ENCODE measurements at regions not wholly inside any gene's neighbourhood (a gene's known extent, or its start where the extent isn't known, plus 50 kb on each side); places are given as distances from the start of the nearest gene placed in this dataset.
"Not testable (repeated sequence)": the region's sequence is repeated elsewhere in the genome, so short reads cannot be mapped to it uniquely, and the experiment has no call there.

- in situ Hi-C loops (cut with MboI; ENCODE audit: low sequenced_read_pairs), result no loop called here
- Histone ChIP-seq H3K27me3 (ENCODE audit: low read depth) (no peaks in the 10 kb centered on the region), H3K4me3 (no peak overlapping the region), H3K9me3 (no peaks in the 10 kb centered on the region; the same call in 1 of the 2 replicates), H3K4me1 (no peaks in the 10 kb centered on the region), H3K36me3 (replicated peaks) (no peaks in the 10 kb centered on the region)
- no peak for DNase-seq (ENCODE audit: low spot score in 2 of 2)
Measured at GRCh38 chr18:73119574-73119973, 251.8 kb upstream of the NETO1 start.

- no peak for DNase-seq (ENCODE audit: low spot score in 2 of 2)
- Histone ChIP-seq H3K9me3 (no peaks in the 10 kb centered on the region; the same call in 1 of the 2 replicates), H3K4me3 (no peak overlapping the region), H3K36me3 (replicated peaks) (no peaks in the 10 kb centered on the region), H3K27me3 (ENCODE audit: low read depth) (no peaks in the 10 kb centered on the region), H3K4me1 (no peaks in the 10 kb centered on the region)
- in situ Hi-C loops (cut with MboI; ENCODE audit: low sequenced_read_pairs), result no loop called here
Measured at GRCh38 chr18:73118121-73118816, 250.5 kb upstream of the NETO1 start.

GRCh38 chr18:73110307-73110706, 242.5 kb upstream of the NETO1 start:
- Histone ChIP-seq H3K27me3 (ENCODE audit: low read depth) (no peaks in the 10 kb centered on the region), H3K36me3 (replicated peaks) (no peaks in the 10 kb centered on the region), H3K9me3 (no peaks in the 10 kb centered on the region), H3K4me1 (no peaks in the 10 kb centered on the region), H3K4me3 (no peak overlapping the region)
- no peak for DNase-seq (ENCODE audit: low spot score in 2 of 2)
- in situ Hi-C loops (cut with MboI; ENCODE audit: low sequenced_read_pairs), result no loop called here

GRCh38 chr18:73101977-73102376, 234.2 kb upstream of the NETO1 start:
- DNase-seq (ENCODE audit: low spot score in 2 of 2), result no peak
- Histone ChIP-seq H3K4me1 (no peaks in the 10 kb centered on the region), H3K27me3 (ENCODE audit: low read depth) (no peaks in the 10 kb centered on the region), H3K9me3 (no peaks in the 10 kb centered on the region), H3K36me3 (replicated peaks) (no peaks in the 10 kb centered on the region), H3K4me3 (no peak overlapping the region)
- in situ Hi-C loops (cut with MboI; ENCODE audit: low sequenced_read_pairs), result no loop called here

- H3K4me3 ChIP-seq; H3K4me1 ChIP-seq; H3K36me3 ChIP-seq (replicated peaks); H3K9me3 ChIP-seq; in situ Hi-C loops (cut with MboI; ENCODE audit: low sequenced_read_pairs); DNase-seq (ENCODE audit: low spot score in 2 of 2); H3K27me3 ChIP-seq (ENCODE audit: low read depth): not testable (repeated sequence)
Measured at GRCh38 chr18:73101491-73101890, 233.7 kb upstream of the NETO1 start.

- Histone ChIP-seq H3K36me3 (replicated peaks) (no peaks in the 10 kb centered on the region), H3K9me3 (no peaks in the 10 kb centered on the region), H3K27me3 (ENCODE audit: low read depth) (no peaks in the 10 kb centered on the region), H3K4me3 (no peak overlapping the region), H3K4me1 (no peaks in the 10 kb centered on the region)
- DNase-seq (ENCODE audit: low spot score in 2 of 2), result no peak
- in situ Hi-C loops (cut with MboI; ENCODE audit: low sequenced_read_pairs), result no loop called here
Measured at GRCh38 chr18:73099759-73100158, 232.0 kb upstream of the NETO1 start.

GRCh38 chr18:73093687-73094250, 226.0 kb upstream of the NETO1 start:
- no peak for DNase-seq (ENCODE audit: low spot score in 2 of 2)
- H3K4me3 ChIP-seq, result no peak overlapping the region
- H3K4me1 ChIP-seq, result no peaks in the 10 kb centered on the region
- H3K36me3 ChIP-seq (replicated peaks), result no peaks in the 10 kb centered on the region
- in situ Hi-C loops (cut with MboI; ENCODE audit: low sequenced_read_pairs), result no loop called here
- H3K9me3 ChIP-seq, result no peaks in the 10 kb centered on the region
- no peaks in the 10 kb centered on the region for H3K27me3 ChIP-seq (ENCODE audit: low read depth)

GRCh38 chr18:73088445-73088844, 220.7 kb upstream of the NETO1 start:
- Histone ChIP-seq H3K4me3 (no peak overlapping the region), H3K36me3 (replicated peaks) (no peaks in the 10 kb centered on the region), H3K9me3 (no peaks in the 10 kb centered on the region), H3K4me1 (no peaks in the 10 kb centered on the region), H3K27me3 (ENCODE audit: low read depth) (no peaks in the 10 kb centered on the region)
- in situ Hi-C loops (cut with MboI; ENCODE audit: low sequenced_read_pairs), result no loop called here
- no peak for DNase-seq (ENCODE audit: low spot score in 2 of 2)

GRCh38 chr18:73087282-73087977, 219.6 kb upstream of the NETO1 start:
- no peak for DNase-seq (ENCODE audit: low spot score in 2 of 2)
- no peaks in the 10 kb centered on the region for H3K4me1 ChIP-seq
- no peaks in the 10 kb centered on the region for H3K9me3 ChIP-seq
- H3K4me3 ChIP-seq, result no peak overlapping the region
- in situ Hi-C loops (cut with MboI; ENCODE audit: low sequenced_read_pairs), result no loop called here
- H3K27me3 ChIP-seq (ENCODE audit: low read depth), result no peaks in the 10 kb centered on the region
- H3K36me3 ChIP-seq (replicated peaks), result no peaks in the 10 kb centered on the region

- H3K36me3 ChIP-seq (replicated peaks), result no peaks in the 10 kb centered on the region
- in situ Hi-C loops (cut with MboI; ENCODE audit: low sequenced_read_pairs), result no loop called here
- H3K4me3 ChIP-seq, result no peak overlapping the region
- DNase-seq (ENCODE audit: low spot score in 2 of 2), result no peak
- H3K9me3 ChIP-seq, result no peaks in the 10 kb centered on the region
- no peaks in the 10 kb centered on the region for H3K27me3 ChIP-seq (ENCODE audit: low read depth)
- no peaks in the 10 kb centered on the region for H3K4me1 ChIP-seq
Measured at GRCh38 chr18:73079920-73080319, 212.1 kb upstream of the NETO1 start.

GRCh38 chr18:73060666-73061288, 193.0 kb upstream of the NETO1 start:
- Histone ChIP-seq H3K4me1 (no peaks in the 10 kb centered on the region), H3K27me3 (ENCODE audit: low read depth) (no peaks in the 10 kb centered on the region), H3K9me3 (no peaks in the 10 kb centered on the region), H3K4me3 (no peak overlapping the region), H3K36me3 (replicated peaks) (no peaks in the 10 kb centered on the region)
- no peak for DNase-seq (ENCODE audit: low spot score in 2 of 2)
- in situ Hi-C loops (cut with MboI; ENCODE audit: low sequenced_read_pairs), result no loop called here

- no peaks in the 10 kb centered on the region for H3K9me3 ChIP-seq
- in situ Hi-C loops (cut with MboI; ENCODE audit: low sequenced_read_pairs), result no loop called here
- H3K36me3 ChIP-seq (replicated peaks), result no peaks in the 10 kb centered on the region
- DNase-seq (ENCODE audit: low spot score in 2 of 2), result no peak
- H3K27me3 ChIP-seq (ENCODE audit: low read depth), result no peaks in the 10 kb centered on the region
- H3K4me1 ChIP-seq, result no peaks in the 10 kb centered on the region
- H3K4me3 ChIP-seq, result no peak overlapping the region
Measured at GRCh38 chr18:73059280-73059679, 191.5 kb upstream of the NETO1 start.

GRCh38 chr18:73047688-73048087, 179.9 kb upstream of the NETO1 start:
- no peak overlapping the region for H3K4me3 ChIP-seq
- DNase-seq (ENCODE audit: low spot score in 2 of 2), result no peak
- in situ Hi-C loops (cut with MboI; ENCODE audit: low sequenced_read_pairs), result no loop called here
- no peaks in the 10 kb centered on the region for H3K4me1 ChIP-seq
- no peaks in the 10 kb centered on the region for H3K27me3 ChIP-seq (ENCODE audit: low read depth)
- H3K9me3 ChIP-seq, result no peaks in the 10 kb centered on the region
- H3K36me3 ChIP-seq (replicated peaks), result no peaks in the 10 kb centered on the region

GRCh38 chr18:73045037-73045436, 177.2 kb upstream of the NETO1 start:
- no peak for DNase-seq (ENCODE audit: low spot score in 2 of 2)
- Histone ChIP-seq H3K27me3 (ENCODE audit: low read depth) (no peaks in the 10 kb centered on the region), H3K4me3 (no peak overlapping the region), H3K4me1 (no peaks in the 10 kb centered on the region), H3K36me3 (replicated peaks) (no peaks in the 10 kb centered on the region), H3K9me3 (no peaks in the 10 kb centered on the region)
- in situ Hi-C loops (cut with MboI; ENCODE audit: low sequenced_read_pairs), result no loop called here

All from HAP-1 (cell line).